ENCODE measurements at regions not wholly inside any gene's neighbourhood (a gene's known extent, or its start where the extent isn't known, plus 50 kb on each side); places are given as distances from the start of the nearest gene placed in this dataset.
A peak's percentile ranks its signal among the peaks of the same experiment; 100 is the strongest.

- DNase-seq: no peak
These were observed 118.6 kb upstream of the GUCY1A2 start for GRCh38 chr11:107136892-107137291.

- no peak for DNase-seq
These were observed 113.5 kb upstream of the GUCY1A2 start for GRCh38 chr11:107131756-107132155.

- no peak for DNase-seq
These were observed 104.7 kb upstream of the GUCY1A2 start for GRCh38 chr11:107123022-107123421.

GRCh38 chr11:107118025-107118720 lies 99.9 kb upstream of the GUCY1A2 start:
- DNase-seq: no peak

GRCh38 chr11:107116358-107116757 lies 98.1 kb upstream of the GUCY1A2 start:
- DNase-seq: no peak

GRCh38 chr11:107102692-107103477 lies 84.6 kb upstream of the GUCY1A2 start:
- DNase-seq: peak in 1 of 2 experiments; percentile 30

GRCh38 chr11:107092667-107093066 lies 74.4 kb upstream of the GUCY1A2 start:
- no peak for DNase-seq

GRCh38 chr11:107078375-107078774 lies 60.1 kb upstream of the GUCY1A2 start:
- DNase-seq: no peak

- DNase-seq: no peak
These were observed 58.6 kb upstream of the GUCY1A2 start for GRCh38 chr11:107076832-107077231.

GRCh38 chr11:107071129-107071528 lies 52.9 kb upstream of the GUCY1A2 start:
- DNase-seq: no peak

Data from NCI-H446 (cell line).